Astrocyte (in vitro differentiated cells and primary cell): ENCODE measurements at regions not wholly inside any gene's neighbourhood (a gene's known extent, or its start where the extent isn't known, plus 50 kb on each side); places are given as distances from the start of the nearest gene placed in this dataset.

Experiments
- DNase-seq: peaks from one replicate; pipeline ENCODE4 v3.0.0-alpha.2; 2010; ENCODE audit warnings: low read depth
- FAIRE-seq: peaks from 2 replicates; lab custom pipeline; 2011; peaks lifted over from hg19 to GRCh38; lab: Jason Lieb, UNC
- H2AFZ ChIP-seq: 2 replicates; pipeline ENCODE4 v1.6.0; 2012; ENCODE audit warnings: low read depth, low read length, inconsistent platforms
- H3K27ac ChIP-seq: 2 replicates; pipeline ENCODE4 v1.5.1; 2011; ENCODE audit warnings: low read depth, low read length, inconsistent platforms
- H3K27me3 ChIP-seq: 2 replicates; pipeline ENCODE4 v1.6.0; 2011; ENCODE audit warnings: low read length, inconsistent platforms; ENCODE audit not compliant: insufficient read depth
- H3K36me3 ChIP-seq: 2 replicates; pipeline ENCODE4 v1.5.1; 2011; ENCODE audit warnings: low read length, inconsistent platforms; ENCODE audit not compliant: insufficient read depth
- H3K4me1 ChIP-seq: 2 replicates; pipeline ENCODE4 v1.5.1; 2011; ENCODE audit warnings: low read length, inconsistent platforms; ENCODE audit not compliant: insufficient read depth
- H3K4me2 ChIP-seq: 2 replicates; pipeline ENCODE4 v1.6.0; 2012; ENCODE audit warnings: low read length, inconsistent platforms
- H3K4me3 ChIP-seq: 2 replicates; pipeline ENCODE4 v1.5.1; 2011; ENCODE audit warnings: low read depth, mild to moderate bottlenecking, low read length, inconsistent platforms; ENCODE audit not compliant: insufficient read depth
- H3K79me2 ChIP-seq: 2 replicates; pipeline ENCODE4 v1.6.0; 2012; ENCODE audit warnings: mild to moderate bottlenecking, low read length, inconsistent platforms; ENCODE audit not compliant: insufficient read depth
- H3K9ac ChIP-seq: 2 replicates; pipeline ENCODE4 v1.6.0; 2012; ENCODE audit warnings: mild to moderate bottlenecking, low read length, inconsistent platforms
- H3K9me3 ChIP-seq: 2 replicates; pipeline ENCODE4 v1.5.1; 2012; ENCODE audit warnings: low read depth, mild to moderate bottlenecking, low read length, inconsistent platforms; ENCODE audit not compliant: insufficient read depth
- H4K20me1 ChIP-seq: 2 replicates; pipeline ENCODE4 v1.6.0; 2012; ENCODE audit warnings: low read length, inconsistent platforms; ENCODE audit not compliant: insufficient read depth
- H3K27ac Mint-ChIP-seq: one replicate; pipeline ENCODE4 v1.8.0; 2021; ENCODE audit warnings: mild to moderate bottlenecking, mixed read lengths; ENCODE audit not compliant: unreplicated experiment
- H3K27me3 Mint-ChIP-seq: one replicate; pipeline ENCODE4 v1.8.0; 2021; ENCODE audit warnings: low read depth, mixed read lengths; ENCODE audit not compliant: unreplicated experiment
- H3K36me3 Mint-ChIP-seq: one replicate; pipeline ENCODE4 v1.8.0; 2021; ENCODE audit warnings: low read depth, mixed read lengths; ENCODE audit not compliant: unreplicated experiment
- H3K4me1 Mint-ChIP-seq: one replicate; pipeline ENCODE4 v1.8.0; 2021; ENCODE audit warnings: low read depth, mixed read lengths; ENCODE audit not compliant: unreplicated experiment
- H3K4me3 Mint-ChIP-seq: one replicate; pipeline ENCODE4 v1.8.0; 2021; ENCODE audit warnings: mild to moderate bottlenecking, moderate library complexity, mixed read lengths; ENCODE audit not compliant: unreplicated experiment
- H3K9me3 Mint-ChIP-seq: one replicate; pipeline ENCODE4 v1.8.0; 2021; ENCODE audit warnings: mild to moderate bottlenecking, mixed read lengths; ENCODE audit not compliant: unreplicated experiment
- CTCF ChIP-seq: IDR thresholded peaks from 2 replicates; pipeline ENCODE4 v1.5.1; 2011; ENCODE audit warnings: low read depth, mild to moderate bottlenecking, inconsistent platforms, low read length, moderate library complexity; ENCODE audit not compliant: insufficient read depth
- EZH2 ChIP-seq: IDR thresholded peaks from 2 replicates; pipeline ENCODE4 v1.6.1; 2012; ENCODE audit warnings: mild to moderate bottlenecking, low read length, inconsistent platforms; ENCODE audit not compliant: insufficient read depth

- Histone ChIP-seq H3K4me3 (no peak overlapping the region), H2AFZ (no peak overlapping the region), H3K27me3 (no peaks in the 10 kb centered on the region), H3K79me2 (no peaks in the 10 kb centered on the region), H3K36me3 (no peaks in the 10 kb centered on the region), H4K20me1 (no peaks in the 10 kb centered on the region), H3K4me1 (no peaks in the 10 kb centered on the region), H3K4me2 (no peak overlapping the region), H3K9ac (no peak overlapping the region), H3K27ac (no peak overlapping the region), H3K9me3 (peaks cover 5% of the 10 kb centered on the region)
- no peak for TF ChIP-seq EZH2
- TF ChIP-seq CTCF: no peak
- FAIRE-seq: no peak
- Mint-ChIP-seq H3K4me1 (no peaks in the 10 kb centered on the region), H3K36me3 (no peaks in the 10 kb centered on the region), H3K27me3 (no peaks in the 10 kb centered on the region), H3K9me3 (peaks cover 4% of the 10 kb centered on the region), H3K27ac (no peak overlapping the region), H3K4me3 (no peak overlapping the region)
- no peak for DNase-seq
Observed at GRCh38 chr6:148650941-148651505, 95.8 kb upstream of the UST start.

GRCh38 chr6:148652205-148652604 lies 94.6 kb upstream of the UST start:
- H3K4me1 Mint-ChIP-seq: no peaks in the 10 kb centered on the region
- Histone ChIP-seq H3K4me1 (no peaks in the 10 kb centered on the region), H3K27me3 (no peaks in the 10 kb centered on the region), H3K9ac (no peak overlapping the region), H3K36me3 (no peaks in the 10 kb centered on the region), H2AFZ (no peak overlapping the region), H4K20me1 (no peaks in the 10 kb centered on the region), H3K4me2 (no peak overlapping the region), H3K9me3 (peaks cover 5% of the 10 kb centered on the region), H3K27ac (no peak overlapping the region), H3K4me3 (no peak overlapping the region), H3K79me2 (no peaks in the 10 kb centered on the region)
- FAIRE-seq (no peak), DNase-seq (no peak)
- H3K27me3 Mint-ChIP-seq: no peaks in the 10 kb centered on the region
- no peak for TF ChIP-seq EZH2
- TF ChIP-seq CTCF: no peak
- peaks cover 4% of the 10 kb centered on the region for H3K9me3 Mint-ChIP-seq
- no peak overlapping the region for H3K27ac Mint-ChIP-seq
- H3K4me3 Mint-ChIP-seq: no peak overlapping the region
- H3K36me3 Mint-ChIP-seq: no peaks in the 10 kb centered on the region

- Histone ChIP-seq H3K27me3 (no peaks in the 10 kb centered on the region), H3K4me2 (no peak overlapping the region), H3K9ac (no peak overlapping the region), H3K4me3 (no peak overlapping the region), H3K9me3 (no peaks in the 10 kb centered on the region), H3K27ac (no peak overlapping the region), H3K4me1 (no peaks in the 10 kb centered on the region), H4K20me1 (no peaks in the 10 kb centered on the region), H3K79me2 (no peaks in the 10 kb centered on the region), H2AFZ (no peak overlapping the region), H3K36me3 (no peaks in the 10 kb centered on the region)
- Mint-ChIP-seq H3K4me1 (no peaks in the 10 kb centered on the region), H3K27ac (no peak overlapping the region), H3K9me3 (peaks cover 6% of the 10 kb centered on the region), H3K36me3 (no peaks in the 10 kb centered on the region), H3K27me3 (no peaks in the 10 kb centered on the region), H3K4me3 (no peak overlapping the region)
- TF ChIP-seq CTCF: no peak
- no peak for TF ChIP-seq EZH2
- no peak for FAIRE-seq
- peak; percentile 6 for DNase-seq
Observed at GRCh38 chr6:148653138-148653776, 93.6 kb upstream of the UST start.
